IMR-90 (cell line): ENCODE measurements at regions not wholly inside any gene's neighbourhood (a gene's known extent, or its start where the extent isn't known, plus 50 kb on each side); places are given as distances from the start of the nearest gene placed in this dataset.

ENCODE experiments used
- CHD1 ChIP-seq: IDR thresholded peaks from 2 replicates; pipeline ENCODE4 v1.6.1; 2012; ENCODE audit warnings: low read depth, low read length, improper control_type of control experiment
- CTCF ChIP-seq: conservative IDR thresholded peaks from 2 replicates; pipeline ENCODE4 v1.5.1; 2012; ENCODE audit warnings: mild to moderate bottlenecking, low read depth, low read length, improper control_type of control experiment
- MAFK ChIP-seq: IDR thresholded peaks from 2 replicates; pipeline ENCODE4 v1.6.1; 2012; ENCODE audit warnings: low read depth, low read length, improper control_type of control experiment
- NFE2L2 ChIP-seq: fragments of 150-350 bp; IDR thresholded peaks from 2 replicates; pipeline ENCODE4 v1.6.1; 2016; ENCODE audit warnings: low read depth, mild to moderate bottlenecking, low read length
- POLR2A ChIP-seq: IDR thresholded peaks from 2 replicates; pipeline ENCODE4 v1.6.1; 2012; ENCODE audit warnings: mild to moderate bottlenecking, low read depth, low read length
- RAD21 ChIP-seq: IDR thresholded peaks from 2 replicates; pipeline ENCODE4 v1.6.1; 2012; ENCODE audit warnings: low read length, improper control_type of control experiment
- RCOR1 ChIP-seq: IDR thresholded peaks from 2 replicates; pipeline ENCODE4 v1.6.1; 2012; ENCODE audit warnings: mild to moderate bottlenecking, low read length, improper control_type of control experiment; ENCODE audit not compliant: insufficient replicate concordance
- RFX5 ChIP-seq: IDR thresholded peaks from 2 replicates; pipeline ENCODE4 v1.8.0; 2012; ENCODE audit warnings: low read depth, mild to moderate bottlenecking, low read length, moderate library complexity
- TF ChIP-seq, protein P1 (sequence below): fragments of 150-350 bp; IDR thresholded peaks from 2 replicates; pipeline ENCODE4 v1.6.1; 2017; ENCODE audit warnings: mild to moderate bottlenecking, antibody characterized with exemption, low read length, low read depth

- TF ChIP-seq CTCF = no peak
- TF ChIP-seq MAFK = no peak
- no peak for TF ChIP-seq POLR2A
- TF ChIP-seq RFX5 = no peak
- TF ChIP-seq, protein P1, sequence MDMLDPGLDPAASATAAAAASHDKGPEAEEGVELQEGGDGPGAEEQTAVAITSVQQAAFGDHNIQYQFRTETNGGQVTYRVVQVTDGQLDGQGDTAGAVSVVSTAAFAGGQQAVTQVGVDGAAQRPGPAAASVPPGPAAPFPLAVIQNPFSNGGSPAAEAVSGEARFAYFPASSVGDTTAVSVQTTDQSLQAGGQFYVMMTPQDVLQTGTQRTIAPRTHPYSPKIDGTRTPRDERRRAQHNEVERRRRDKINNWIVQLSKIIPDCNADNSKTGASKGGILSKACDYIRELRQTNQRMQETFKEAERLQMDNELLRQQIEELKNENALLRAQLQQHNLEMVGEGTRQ = no peak
- no peak for TF ChIP-seq RAD21
- no peak for TF ChIP-seq CHD1
- TF ChIP-seq RCOR1 = no peak
- TF ChIP-seq NFE2L2 = no peak
Observed at GRCh38 chr7:84941936-84942335, 244.9 kb downstream of the SEMA3D start.
